ENCODE measurements at regions not wholly inside any gene's neighbourhood (a gene's known extent, or its start where the extent isn't known, plus 50 kb on each side); places are given as distances from the start of the nearest gene placed in this dataset.

- H3K4me1 Mint-ChIP-seq = peaks cover 48% of the 10 kb centered on the region
- Histone ChIP-seq H2AFZ (replicated peaks) (peak overlapping the region; percentile 55), H3K4me1 (peaks cover 14% of the 10 kb centered on the region), H3K4me3 (no peak overlapping the region), H3K27me3 (no peaks in the 10 kb centered on the region), H4K20me1 (ENCODE audit: low read depth) (no peaks in the 10 kb centered on the region), H3K9me3 (ENCODE audit: low read depth) (no peaks in the 10 kb centered on the region), H3K79me2 (ENCODE audit: low read depth) (no peaks in the 10 kb centered on the region), H3K27ac (no peak overlapping the region), H3K9ac (no peak overlapping the region), H3K4me2 (no peak overlapping the region), H3K36me3 (no peaks in the 10 kb centered on the region), H3F3A (ENCODE audit: low read depth) (peaks cover 18% of the 10 kb centered on the region)
- H3K9me3 Mint-ChIP-seq = peaks cover 4% of the 10 kb centered on the region
- no peak overlapping the region for H3K4me3 Mint-ChIP-seq
- peaks cover 5% of the 10 kb centered on the region for H3K27me3 Mint-ChIP-seq (ENCODE audit: insufficient read depth, low read depth)
- no peaks in the 10 kb centered on the region for H3K36me3 Mint-ChIP-seq
- peak overlapping the region; percentile 78 for H3K27ac Mint-ChIP-seq
- no peak for DNase-seq (ENCODE audit: low spot score)
- TF ChIP-seq CTCF (IDR thresholded peaks at IDR 0.05) (no peak), EZH2 (IDR thresholded peaks at IDR 0.05) (no peak), EZH2phosphoT487 (IDR thresholded peaks at IDR 0.05) (no peak)
These were observed 119.8 kb upstream of the TRIM2 start for GRCh38 chr4:153084224-153084979.

- H3F3A ChIP-seq (ENCODE audit: low read depth) = peaks cover 18% of the 10 kb centered on the region
- DNase-seq (ENCODE audit: low spot score) = peak; percentile 77
- no peak overlapping the region for H3K9ac ChIP-seq
- TF ChIP-seq EZH2 (IDR thresholded peaks at IDR 0.05) (no peak), EZH2phosphoT487 (IDR thresholded peaks at IDR 0.05) (no peak), CTCF (IDR thresholded peaks at IDR 0.05) (peak; percentile 98)
- H3K4me3 ChIP-seq = no peak overlapping the region
- H3K36me3 ChIP-seq = no peaks in the 10 kb centered on the region
- no peaks in the 10 kb centered on the region for H3K9me3 ChIP-seq (ENCODE audit: low read depth)
- Mint-ChIP-seq H3K9me3 (peaks cover 4% of the 10 kb centered on the region), H3K27ac (peak overlapping the region; percentile 32), H3K4me1 (peaks cover 41% of the 10 kb centered on the region), H3K4me3 (no peak overlapping the region), H3K27me3 (ENCODE audit: insufficient read depth, low read depth) (peaks cover 4% of the 10 kb centered on the region), H3K36me3 (no peaks in the 10 kb centered on the region)
- H3K4me1 ChIP-seq = peaks cover 14% of the 10 kb centered on the region
- H2AFZ ChIP-seq (replicated peaks) = peak overlapping the region; percentile 91
- no peak overlapping the region for H3K4me2 ChIP-seq
- H3K27ac ChIP-seq = no peak overlapping the region
- no peaks in the 10 kb centered on the region for H3K27me3 ChIP-seq
- H3K79me2 ChIP-seq (ENCODE audit: low read depth) = no peaks in the 10 kb centered on the region
- H4K20me1 ChIP-seq (ENCODE audit: low read depth) = no peaks in the 10 kb centered on the region
These were observed 119.1 kb upstream of the TRIM2 start for GRCh38 chr4:153084980-153085630.

- Histone ChIP-seq H3K9me3 (ENCODE audit: low read depth) (no peaks in the 10 kb centered on the region), H4K20me1 (ENCODE audit: low read depth) (no peaks in the 10 kb centered on the region), H3K36me3 (no peaks in the 10 kb centered on the region), H3K9ac (no peak overlapping the region), H3K27me3 (no peaks in the 10 kb centered on the region), H3K79me2 (ENCODE audit: low read depth) (no peaks in the 10 kb centered on the region), H3K27ac (no peak overlapping the region), H2AFZ (replicated peaks) (no peak overlapping the region), H3K4me2 (no peak overlapping the region), H3K4me3 (no peak overlapping the region), H3F3A (ENCODE audit: low read depth) (peaks cover 12% of the 10 kb centered on the region), H3K4me1 (peaks cover 13% of the 10 kb centered on the region)
- TF ChIP-seq CTCF (IDR thresholded peaks at IDR 0.05) (no peak), EZH2phosphoT487 (IDR thresholded peaks at IDR 0.05) (no peak), EZH2 (IDR thresholded peaks at IDR 0.05) (no peak)
- no peaks in the 10 kb centered on the region for H3K36me3 Mint-ChIP-seq
- no peak for DNase-seq (ENCODE audit: low spot score)
- peaks cover 7% of the 10 kb centered on the region for H3K9me3 Mint-ChIP-seq
- H3K27me3 Mint-ChIP-seq (ENCODE audit: insufficient read depth, low read depth) = peaks cover 4% of the 10 kb centered on the region
- no peak overlapping the region for H3K4me3 Mint-ChIP-seq
- no peak overlapping the region for H3K27ac Mint-ChIP-seq
- H3K4me1 Mint-ChIP-seq = peaks cover 30% of the 10 kb centered on the region
These were observed 116.5 kb upstream of the TRIM2 start for GRCh38 chr4:153087671-153088194.

All from neural progenitor cell (in vitro differentiated cells).